Mucosa of stomach (tissue), 1 donor: ENCODE measurements at regions not wholly inside any gene's neighbourhood (a gene's known extent, or its start where the extent isn't known, plus 50 kb on each side); places are given as distances from the start of the nearest gene placed in this dataset.

ENCODE experiments used
- H3K27me3 ChIP-seq: one replicate; pipeline ENCODE4 v1.7.0; 2013; ENCODE audit warnings: mild to moderate bottlenecking, low read length; ENCODE audit not compliant: control insufficient read depth, insufficient read depth
- H3K36me3 ChIP-seq: one replicate; pipeline ENCODE4 v1.7.0; 2013; ENCODE audit warnings: low read length; ENCODE audit not compliant: control insufficient read depth, insufficient read depth
- H3K4me1 ChIP-seq: one replicate; pipeline ENCODE4 v1.7.0; 2013; ENCODE audit warnings: mild to moderate bottlenecking, low read length; ENCODE audit not compliant: control insufficient read depth, insufficient read depth
- H3K4me3 ChIP-seq: one replicate; pipeline ENCODE4 v1.7.0; 2013; ENCODE audit warnings: low read length
- H3K9ac ChIP-seq: one replicate; pipeline ENCODE4 v1.7.0; 2013; ENCODE audit warnings: mild to moderate bottlenecking, low read length, moderate library complexity
- H3K9me3 ChIP-seq: one replicate; pipeline ENCODE4 v1.7.0; 2013; ENCODE audit warnings: mild to moderate bottlenecking, low read length, moderate library complexity; ENCODE audit not compliant: control insufficient read depth
- donor health status: Pancreatic carcinoma.

DNA sequence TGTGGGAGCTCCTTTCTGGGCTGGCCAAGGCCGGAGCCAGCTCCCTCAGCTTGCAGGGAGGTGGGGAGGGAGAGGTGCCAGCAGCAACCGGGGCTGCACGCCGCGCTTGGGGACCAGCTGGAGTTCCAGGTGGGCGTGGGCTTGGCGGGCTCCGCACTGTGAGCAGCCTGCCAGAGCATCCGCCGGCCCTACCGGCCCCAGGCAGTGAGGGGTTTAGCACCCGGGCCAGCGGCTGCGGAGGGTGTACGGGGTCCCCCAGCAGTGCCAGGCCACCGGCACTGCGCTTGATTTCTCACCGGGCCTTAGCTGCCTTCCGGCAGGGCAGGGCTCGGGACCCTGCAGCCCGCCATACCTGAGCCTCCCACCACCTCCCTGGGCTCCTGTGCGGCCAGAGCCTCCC is 651.0 kb upstream of the ARPP21 start:
- Histone ChIP-seq H3K4me1 (no peaks in the 10 kb centered on the region), H3K27me3 (no peaks in the 10 kb centered on the region), H3K4me3 (no peak overlapping the region), H3K9me3 (no peaks in the 10 kb centered on the region), H3K9ac (no peak overlapping the region), H3K36me3 (no peaks in the 10 kb centered on the region)

DNA sequence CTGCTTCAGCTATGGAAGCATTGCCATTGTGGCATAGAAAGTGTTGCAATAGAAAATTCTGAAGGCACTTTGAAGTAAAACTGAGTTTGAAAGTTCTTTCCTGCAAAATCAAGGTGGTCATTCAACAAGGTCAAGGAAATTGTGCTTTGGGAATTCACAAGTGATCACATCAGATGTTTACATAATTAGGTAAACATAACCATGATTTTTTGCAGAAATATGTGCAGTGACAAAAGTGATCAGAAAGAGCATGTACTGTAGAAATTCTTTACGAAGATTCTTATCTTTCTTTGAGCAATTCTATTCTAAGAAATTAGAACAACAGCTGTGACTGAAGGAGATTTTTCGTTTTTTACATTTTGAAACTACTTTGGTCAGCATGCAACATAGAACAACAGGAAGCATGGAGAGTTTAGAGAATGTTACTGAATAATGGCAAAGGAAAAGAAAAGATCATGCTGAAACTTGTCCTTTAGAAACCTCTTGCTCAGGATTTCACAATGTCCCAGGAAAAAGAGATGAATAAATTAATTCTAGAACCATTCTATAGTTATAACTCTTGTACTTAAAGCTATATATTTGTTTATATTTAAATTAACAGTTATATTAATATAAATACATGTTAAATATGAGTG is 643.4 kb upstream of the ARPP21 start:
- no peaks in the 10 kb centered on the region for H3K36me3 ChIP-seq
- H3K27me3 ChIP-seq: no peaks in the 10 kb centered on the region
- no peak overlapping the region for H3K9ac ChIP-seq
- no peaks in the 10 kb centered on the region for H3K9me3 ChIP-seq
- no peak overlapping the region for H3K4me3 ChIP-seq
- no peaks in the 10 kb centered on the region for H3K4me1 ChIP-seq

DNA sequence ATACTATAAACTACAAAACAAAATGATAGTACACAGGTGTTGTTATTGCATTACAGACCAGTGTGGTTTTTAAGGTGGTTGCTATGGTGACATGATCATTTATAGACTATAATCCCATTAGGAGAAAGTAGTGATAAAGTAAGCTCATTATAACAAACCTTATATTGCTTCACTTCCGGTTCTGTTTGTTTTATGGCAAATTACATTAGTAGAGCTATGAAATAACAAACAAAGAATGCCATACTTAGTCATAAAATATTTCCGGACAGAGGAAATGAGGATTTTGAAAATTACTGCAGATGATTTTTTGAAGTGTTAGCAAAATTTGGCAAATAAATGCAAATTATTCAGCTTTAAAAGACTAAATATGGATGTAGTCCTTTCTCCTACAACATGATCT is 640.4 kb upstream of the ARPP21 start:
- no peak overlapping the region for H3K4me3 ChIP-seq
- no peaks in the 10 kb centered on the region for H3K36me3 ChIP-seq
- H3K9me3 ChIP-seq: no peaks in the 10 kb centered on the region
- H3K9ac ChIP-seq: no peak overlapping the region
- no peaks in the 10 kb centered on the region for H3K4me1 ChIP-seq
- H3K27me3 ChIP-seq: no peaks in the 10 kb centered on the region

DNA sequence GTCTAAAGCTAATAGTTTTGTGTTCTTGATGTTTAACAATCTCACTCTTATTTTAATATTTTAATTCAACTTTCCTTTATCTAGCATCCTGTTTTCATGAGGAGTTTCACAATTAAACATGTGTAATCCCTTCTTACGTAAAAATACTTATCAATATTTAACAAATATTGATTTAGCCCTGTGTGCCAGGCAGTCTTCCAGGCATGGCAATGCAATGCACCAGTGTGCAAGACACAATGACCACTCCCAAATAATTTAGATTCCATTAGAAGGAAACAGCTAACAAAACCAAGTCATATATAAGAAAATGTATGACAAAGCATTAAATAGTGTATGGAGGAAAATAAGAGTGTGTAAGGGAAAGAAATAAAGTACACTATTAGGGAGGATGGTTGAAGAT is 627.1 kb upstream of the ARPP21 start:
- Histone ChIP-seq H3K4me1 (no peaks in the 10 kb centered on the region), H3K4me3 (no peak overlapping the region), H3K36me3 (no peaks in the 10 kb centered on the region), H3K27me3 (no peaks in the 10 kb centered on the region), H3K9me3 (no peaks in the 10 kb centered on the region), H3K9ac (no peak overlapping the region)

DNA sequence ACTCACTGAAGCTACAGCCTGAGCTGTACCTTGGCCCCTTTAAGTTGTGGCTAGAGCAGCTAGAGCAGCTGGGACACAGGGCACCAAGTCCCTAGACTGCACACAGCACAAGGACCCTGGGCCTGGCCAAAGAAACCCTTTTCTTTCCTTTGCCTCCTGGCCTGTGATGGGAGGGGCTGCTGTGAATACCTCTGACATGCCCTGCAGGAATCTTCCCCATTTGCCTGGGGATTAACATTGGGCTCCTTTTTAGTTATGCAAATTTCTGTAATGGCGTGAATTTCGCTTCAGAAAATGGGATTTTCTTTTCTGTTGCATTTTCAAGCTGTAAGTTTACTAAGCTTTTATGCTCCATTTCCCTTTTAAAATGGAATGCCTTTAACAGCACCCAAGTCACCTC is 611.2 kb upstream of the ARPP21 start:
- H3K27me3 ChIP-seq: no peaks in the 10 kb centered on the region
- no peaks in the 10 kb centered on the region for H3K4me1 ChIP-seq
- no peak overlapping the region for H3K9ac ChIP-seq
- no peaks in the 10 kb centered on the region for H3K36me3 ChIP-seq
- H3K4me3 ChIP-seq: no peak overlapping the region
- H3K9me3 ChIP-seq: no peaks in the 10 kb centered on the region

DNA sequence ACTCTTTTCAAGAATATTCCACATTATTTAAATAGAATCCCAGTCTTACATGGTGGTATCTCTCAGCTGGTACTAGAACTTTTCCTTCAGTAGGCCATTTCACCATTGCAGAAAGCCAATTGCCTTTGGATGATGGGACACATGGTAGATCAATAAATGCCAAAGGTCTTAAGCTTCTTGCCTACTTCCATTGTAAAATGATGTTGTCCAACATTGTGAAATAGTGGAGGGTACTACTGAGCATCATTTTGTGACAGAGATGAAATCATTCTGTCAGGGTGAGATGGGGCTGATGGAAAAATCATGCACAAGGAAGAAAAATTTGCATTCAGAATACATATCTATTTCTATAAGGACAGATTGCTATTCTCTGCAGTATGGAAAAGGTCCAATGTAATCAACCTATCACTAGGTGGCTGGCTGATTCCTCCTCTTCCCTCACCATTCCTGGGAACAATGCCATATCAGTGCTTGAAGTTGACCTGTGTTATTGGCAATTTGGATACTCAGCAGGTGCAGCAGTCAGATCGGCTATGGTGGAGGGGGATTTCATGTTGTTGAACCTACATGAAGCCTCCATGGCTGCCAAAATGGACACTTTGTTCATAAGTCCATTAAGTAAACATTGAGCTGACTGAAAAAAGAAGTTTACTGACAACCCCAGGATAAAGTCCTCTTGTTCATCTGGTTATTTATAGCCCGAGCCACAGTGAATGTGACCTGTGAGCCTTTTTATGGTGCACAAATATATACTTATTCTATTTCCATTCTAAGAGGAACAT is 596.9 kb upstream of the ARPP21 start:
- Histone ChIP-seq H3K9ac (no peak overlapping the region), H3K4me1 (no peaks in the 10 kb centered on the region), H3K36me3 (no peaks in the 10 kb centered on the region), H3K9me3 (no peaks in the 10 kb centered on the region), H3K27me3 (no peaks in the 10 kb centered on the region), H3K4me3 (no peak overlapping the region)

DNA sequence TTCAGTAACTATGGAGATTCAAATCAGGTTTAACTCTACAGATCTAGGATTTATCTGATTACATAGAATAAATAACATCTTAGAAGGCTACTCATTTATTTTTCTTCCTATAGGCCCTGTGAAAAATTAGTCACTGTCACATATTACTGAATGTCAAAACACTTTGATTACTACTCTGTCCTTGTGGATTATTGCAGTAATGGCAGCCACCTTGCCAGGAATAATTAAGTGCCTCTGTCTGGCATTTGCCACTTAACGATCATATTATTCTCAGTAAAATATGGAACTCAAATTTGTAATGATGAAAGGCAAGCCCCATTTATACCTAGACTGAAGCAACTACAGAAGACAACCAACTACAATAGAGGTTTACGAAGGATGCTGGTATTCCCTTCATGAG is 596.3 kb upstream of the ARPP21 start:
- Histone ChIP-seq H3K4me3 (no peak overlapping the region), H3K9me3 (no peaks in the 10 kb centered on the region), H3K27me3 (no peaks in the 10 kb centered on the region), H3K9ac (no peak overlapping the region), H3K4me1 (no peaks in the 10 kb centered on the region), H3K36me3 (no peaks in the 10 kb centered on the region)

DNA sequence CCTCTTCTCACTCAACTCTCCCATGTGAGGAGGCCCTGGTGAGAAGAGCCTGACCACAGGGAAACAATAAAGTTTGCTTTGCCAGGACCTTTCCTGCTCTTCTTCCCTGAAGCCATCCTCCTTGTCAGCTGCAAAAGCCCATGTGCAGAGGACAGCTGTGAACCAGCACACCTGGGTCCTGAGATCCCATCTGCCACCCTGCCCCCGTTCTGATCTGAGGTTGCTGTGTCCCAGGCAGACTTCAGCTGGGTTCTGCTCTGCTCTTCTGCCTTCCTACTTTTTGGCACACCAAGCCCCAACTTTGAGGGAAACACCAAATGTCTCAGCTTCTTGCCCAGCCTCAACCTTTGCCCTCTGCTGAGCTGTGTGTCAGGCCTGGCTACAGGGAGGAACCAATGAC is 595.1 kb upstream of the ARPP21 start:
- Histone ChIP-seq H3K4me1 (no peaks in the 10 kb centered on the region), H3K4me3 (no peak overlapping the region), H3K36me3 (no peaks in the 10 kb centered on the region), H3K27me3 (no peaks in the 10 kb centered on the region), H3K9me3 (no peaks in the 10 kb centered on the region), H3K9ac (no peak overlapping the region)

DNA sequence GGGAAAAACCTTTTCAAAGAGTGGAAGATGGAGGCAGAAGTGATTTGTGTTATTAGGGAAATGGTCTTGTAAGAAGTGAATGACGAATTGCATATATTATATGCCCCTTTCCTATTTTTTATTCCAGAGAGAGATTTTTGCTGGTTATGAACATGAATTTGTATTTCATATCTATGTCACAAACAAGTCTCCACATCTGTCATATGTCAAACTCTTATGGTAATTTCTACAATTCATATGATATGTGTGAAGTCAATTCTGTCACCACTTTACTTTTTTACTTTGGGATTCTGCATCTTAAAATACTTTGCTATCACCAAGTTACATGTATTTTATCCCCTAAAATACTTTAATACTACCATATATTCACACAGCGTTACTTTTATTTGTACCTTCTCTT is 594.2 kb upstream of the ARPP21 start:
- Histone ChIP-seq H3K9me3 (no peaks in the 10 kb centered on the region), H3K4me3 (no peak overlapping the region), H3K9ac (no peak overlapping the region), H3K36me3 (no peaks in the 10 kb centered on the region), H3K27me3 (no peaks in the 10 kb centered on the region), H3K4me1 (no peaks in the 10 kb centered on the region)

DNA sequence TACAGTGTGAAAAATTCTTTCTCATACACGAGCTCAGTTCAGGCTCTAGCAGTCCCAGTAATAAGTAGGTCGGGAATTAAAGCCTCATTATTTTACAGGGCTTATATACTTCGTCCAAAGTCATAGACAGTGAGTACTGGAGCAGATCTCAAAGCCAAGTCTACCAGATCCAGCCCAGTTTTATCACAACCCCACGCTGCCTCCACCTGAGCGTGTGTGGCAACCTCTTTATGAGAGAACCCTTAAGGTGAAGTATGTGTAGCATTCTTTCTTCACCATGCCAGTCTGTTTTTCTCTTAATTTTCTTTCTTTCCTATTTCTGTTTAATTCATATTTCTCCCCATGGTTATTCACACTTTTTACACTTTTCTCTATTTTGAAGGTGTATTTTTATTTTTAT is 574.6 kb upstream of the ARPP21 start:
- no peak overlapping the region for H3K4me3 ChIP-seq
- no peaks in the 10 kb centered on the region for H3K36me3 ChIP-seq
- no peaks in the 10 kb centered on the region for H3K4me1 ChIP-seq
- no peaks in the 10 kb centered on the region for H3K9me3 ChIP-seq
- H3K9ac ChIP-seq: no peak overlapping the region
- no peaks in the 10 kb centered on the region for H3K27me3 ChIP-seq

DNA sequence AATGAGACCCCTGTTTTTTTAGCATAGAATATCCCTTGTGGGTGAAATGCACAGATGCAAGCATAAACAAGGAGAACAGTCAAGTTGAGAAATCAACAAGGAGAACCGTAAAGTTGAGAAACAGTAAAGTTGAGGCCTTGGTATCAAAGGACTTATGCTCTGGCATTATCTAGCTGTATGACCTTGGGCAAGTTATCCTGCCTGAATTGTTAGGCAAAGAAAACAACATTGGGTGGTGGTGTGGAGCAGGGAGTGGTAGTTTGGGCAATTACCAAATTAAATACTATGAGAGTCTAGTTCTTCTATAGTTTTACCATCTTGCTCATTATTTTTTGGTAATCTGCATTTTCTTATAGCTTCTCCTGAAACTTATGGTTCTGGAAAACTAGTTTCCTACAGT is 573.4 kb upstream of the ARPP21 start:
- no peaks in the 10 kb centered on the region for H3K27me3 ChIP-seq
- H3K4me1 ChIP-seq: no peaks in the 10 kb centered on the region
- H3K4me3 ChIP-seq: no peak overlapping the region
- H3K36me3 ChIP-seq: no peaks in the 10 kb centered on the region
- H3K9me3 ChIP-seq: no peaks in the 10 kb centered on the region
- H3K9ac ChIP-seq: no peak overlapping the region

DNA sequence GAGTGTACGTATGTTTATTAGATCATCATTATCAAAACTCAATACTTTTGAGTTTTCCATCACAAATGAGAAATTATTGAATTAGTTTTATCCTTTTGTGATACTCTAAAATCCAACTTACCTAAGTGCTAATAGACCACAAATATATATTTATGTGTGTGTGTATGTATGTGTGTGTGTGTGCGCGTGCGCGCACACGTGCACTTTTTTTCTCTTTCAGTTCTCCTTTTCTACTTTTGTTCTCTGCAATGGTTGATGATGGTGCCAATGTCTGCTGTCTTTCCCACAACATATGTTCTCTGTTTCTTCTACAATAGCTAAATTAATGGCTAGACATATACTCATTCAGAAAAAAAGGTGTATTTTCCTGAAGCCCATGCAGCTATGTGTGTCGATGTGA is 571.6 kb upstream of the ARPP21 start:
- no peaks in the 10 kb centered on the region for H3K27me3 ChIP-seq
- H3K4me3 ChIP-seq: no peak overlapping the region
- no peaks in the 10 kb centered on the region for H3K36me3 ChIP-seq
- H3K9me3 ChIP-seq: no peaks in the 10 kb centered on the region
- no peak overlapping the region for H3K9ac ChIP-seq
- no peaks in the 10 kb centered on the region for H3K4me1 ChIP-seq
